ENCODE measurements at regions not wholly inside any gene's neighbourhood (a gene's known extent, or its start where the extent isn't known, plus 50 kb on each side); places are given as distances from the start of the nearest gene placed in this dataset.

GRCh38 chr18:53795061-53795460 is 429.4 kb downstream of the MBD2 start:
- H4K20me1 ChIP-seq (replicated peaks; ENCODE audit: control insufficient read depth, insufficient read depth, low read length) = no peaks in the 10 kb centered on the region
- WGBS (ENCODE audit: insufficient coverage, low coverage, missing lambda C conversion rate) = 5% methylated on average over 3 of the region's 3 CpGs
- H3K4me2 ChIP-seq (ENCODE audit: insufficient read depth, low read length) = no peak overlapping the region
- ChIA-PET CTCF (ENCODE audit: low intra/inter-chr PET ratio) (no interaction called here), POLR2A (no interaction called here)
- no peaks in the 10 kb centered on the region for H3K9me3 ChIP-seq (replicated peaks; ENCODE audit: control insufficient read depth, insufficient read depth, low read depth, low read length)
- H3K4me1 ChIP-seq (replicated peaks in 1 of 2; ENCODE audit: control insufficient read depth in 2 of 2, insufficient read depth in 2 of 2, low read length in 2 of 2) = no peaks in the 10 kb centered on the region
- H3K36me3 ChIP-seq (ENCODE audit: control insufficient read depth, insufficient read depth, low read length) = no peaks in the 10 kb centered on the region
- no peak overlapping the region for H3K27ac ChIP-seq (ENCODE audit: extremely low read depth, low read depth, low read length)
- H3K4me3 ChIP-seq = no peak overlapping the region
- DNase-seq (ENCODE audit: extremely low read depth in 1 of 4, low spot score in 3 of 4) (no peak), FAIRE-seq (no peak), ATAC-seq (no peak)
- intact Hi-C loops (cut with micrococcal nuclease) = no loop called here
- TF ChIP-seq BCOR (IDR thresholded peaks at IDR 0.05) = no peak
- no peak for TF ChIP-seq ZNF174 (CRISPR knock-in tag; IDR thresholded peaks at IDR 0.05)
- no peak for TF ChIP-seq ZKSCAN1 (IDR thresholded peaks at IDR 0.05; ENCODE audit: low read depth, low read length)
- no peak for TF ChIP-seq HBP1 (CRISPR knock-in tag; IDR thresholded peaks at IDR 0.05)
- no peak for TF ChIP-seq TAF15 (IDR thresholded peaks at IDR 0.05; ENCODE audit: low read depth, low read length)
- no peak for TF ChIP-seq SRSF3 (IDR thresholded peaks at IDR 0.05; ENCODE audit: insufficient read depth, low read length)
- H2AFZ ChIP-seq (ENCODE audit: low read depth, low read length) = no peak overlapping the region
- H3K9ac ChIP-seq (ENCODE audit: insufficient read depth in 1 of 2, low read depth in 2 of 2, low read length in 2 of 2) = no peak overlapping the region
- no TSS peak for BruUV-seq (replicated peaks)
- in situ Hi-C loops (cut with MboI) = no loop called here
- H3K9me1 ChIP-seq (ENCODE audit: control insufficient read depth, insufficient read depth, low read length) = no peaks in the 10 kb centered on the region
- no peaks in the 10 kb centered on the region for H3K79me2 ChIP-seq (ENCODE audit: control insufficient read depth, insufficient read depth, low read length)
- H3K27me3 ChIP-seq (ENCODE audit: control insufficient read depth in 2 of 2, insufficient read depth in 2 of 2, low read length in 2 of 2) = no peaks in the 10 kb centered on the region

- no TSS peak for BruUV-seq (replicated peaks)
- Histone ChIP-seq H3K79me2 (ENCODE audit: control insufficient read depth, insufficient read depth, low read length) (no peaks in the 10 kb centered on the region), H3K9me1 (ENCODE audit: control insufficient read depth, insufficient read depth, low read length) (no peaks in the 10 kb centered on the region), H3K36me3 (ENCODE audit: control insufficient read depth, insufficient read depth, low read length) (no peaks in the 10 kb centered on the region), H3K4me2 (ENCODE audit: insufficient read depth, low read length) (no peak overlapping the region), H3K9ac (ENCODE audit: insufficient read depth in 1 of 2, low read depth in 2 of 2, low read length in 2 of 2) (no peak overlapping the region), H3K4me3 (no peak overlapping the region), H3K27me3 (ENCODE audit: control insufficient read depth in 2 of 2, insufficient read depth in 2 of 2, low read length in 2 of 2) (no peaks in the 10 kb centered on the region), H2AFZ (ENCODE audit: low read depth, low read length) (no peak overlapping the region), H3K4me1 (replicated peaks in 1 of 2; ENCODE audit: control insufficient read depth in 2 of 2, insufficient read depth in 2 of 2, low read length in 2 of 2) (no peaks in the 10 kb centered on the region), H3K9me3 (replicated peaks; ENCODE audit: control insufficient read depth, insufficient read depth, low read depth, low read length) (no peaks in the 10 kb centered on the region), H3K27ac (ENCODE audit: extremely low read depth, low read depth, low read length) (no peak overlapping the region), H4K20me1 (replicated peaks; ENCODE audit: control insufficient read depth, insufficient read depth, low read length) (no peaks in the 10 kb centered on the region)
- POLR2A ChIA-PET = no interaction called here
- in situ Hi-C loops (cut with MboI) = no loop called here
- DNase-seq (ENCODE audit: extremely low read depth in 1 of 4, low spot score in 3 of 4) (no peak), ATAC-seq (no peak), FAIRE-seq (no peak)
- 4% methylated on average over 4 of the region's 4 CpGs for WGBS (ENCODE audit: insufficient coverage, low coverage, missing lambda C conversion rate)
- CTCF ChIA-PET (ENCODE audit: low intra/inter-chr PET ratio) = no interaction called here
- intact Hi-C loops (cut with micrococcal nuclease) = no loop called here
Measured at GRCh38 chr18:53792762-53793161, 431.7 kb downstream of the MBD2 start.

Data from K562 (cell line).